ENCODE measurements at regions not wholly inside any gene's neighbourhood (a gene's known extent, or its start where the extent isn't known, plus 50 kb on each side); places are given as distances from the start of the nearest gene placed in this dataset.
"Not testable (repeated sequence)": the region's sequence is repeated elsewhere in the genome, so short reads cannot be mapped to it uniquely, and the experiment has no call there.

DNA sequence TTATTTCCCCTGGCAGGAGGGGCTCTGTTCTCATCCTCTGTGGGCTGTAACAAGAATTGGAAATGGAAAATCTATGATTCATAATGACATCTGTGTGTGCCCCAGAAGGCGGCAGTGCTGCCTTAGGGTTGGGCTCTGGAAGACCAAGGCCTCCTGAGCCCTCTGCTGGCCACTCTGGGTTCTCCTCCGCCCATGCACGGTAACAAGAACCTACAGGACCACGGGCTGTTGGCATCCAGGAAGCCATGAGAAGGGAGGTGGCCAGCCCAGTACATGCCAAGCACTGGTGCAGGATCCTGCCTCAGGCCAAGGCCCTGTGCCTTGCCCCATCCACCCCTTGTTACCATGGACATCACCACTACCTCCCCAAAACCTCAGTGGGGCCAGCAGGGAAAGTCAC, 454.2 kb downstream of the TP53TG3F start:
- not testable (repeated sequence) for TF ChIP-seq ZFP30 (CRISPR knock-in tag; IDR thresholded peaks at IDR 0.05); CSRNP3 (CRISPR knock-in tag; IDR thresholded peaks at IDR 0.05); CSDC2 (CRISPR knock-in tag; IDR thresholded peaks at IDR 0.05); ZNF565 (CRISPR knock-in tag; conservative IDR thresholded peaks at IDR 0.05; ENCODE audit: low read depth); ZC3H10 (CRISPR knock-in tag; IDR thresholded peaks at IDR 0.05); ZNF70 (CRISPR knock-in tag; IDR thresholded peaks at IDR 0.05); TCF4 (CRISPR knock-in tag; IDR thresholded peaks at IDR 0.05; ENCODE audit: borderline replicate concordance); ZFP3 (CRISPR knock-in tag; IDR thresholded peaks at IDR 0.05)
- TF ChIP-seq, protein P1, sequence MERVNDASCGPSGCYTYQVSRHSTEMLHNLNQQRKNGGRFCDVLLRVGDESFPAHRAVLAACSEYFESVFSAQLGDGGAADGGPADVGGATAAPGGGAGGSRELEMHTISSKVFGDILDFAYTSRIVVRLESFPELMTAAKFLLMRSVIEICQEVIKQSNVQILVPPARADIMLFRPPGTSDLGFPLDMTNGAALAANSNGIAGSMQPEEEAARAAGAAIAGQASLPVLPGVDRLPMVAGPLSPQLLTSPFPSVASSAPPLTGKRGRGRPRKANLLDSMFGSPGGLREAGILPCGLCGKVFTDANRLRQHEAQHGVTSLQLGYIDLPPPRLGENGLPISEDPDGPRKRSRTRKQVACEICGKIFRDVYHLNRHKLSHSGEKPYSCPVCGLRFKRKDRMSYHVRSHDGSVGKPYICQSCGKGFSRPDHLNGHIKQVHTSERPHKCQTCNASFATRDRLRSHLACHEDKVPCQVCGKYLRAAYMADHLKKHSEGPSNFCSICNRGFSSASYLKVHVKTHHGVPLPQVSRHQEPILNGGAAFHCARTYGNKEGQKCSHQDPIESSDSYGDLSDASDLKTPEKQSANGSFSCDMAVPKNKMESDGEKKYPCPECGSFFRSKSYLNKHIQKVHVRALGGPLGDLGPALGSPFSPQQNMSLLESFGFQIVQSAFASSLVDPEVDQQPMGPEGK (CRISPR knock-in tag; IDR thresholded peaks at IDR 0.05; ENCODE audit: borderline replicate concordance): not testable (repeated sequence)
